ENCODE measurements at regions not wholly inside any gene's neighbourhood (a gene's known extent, or its start where the extent isn't known, plus 50 kb on each side); places are given as distances from the start of the nearest gene placed in this dataset.

DNA sequence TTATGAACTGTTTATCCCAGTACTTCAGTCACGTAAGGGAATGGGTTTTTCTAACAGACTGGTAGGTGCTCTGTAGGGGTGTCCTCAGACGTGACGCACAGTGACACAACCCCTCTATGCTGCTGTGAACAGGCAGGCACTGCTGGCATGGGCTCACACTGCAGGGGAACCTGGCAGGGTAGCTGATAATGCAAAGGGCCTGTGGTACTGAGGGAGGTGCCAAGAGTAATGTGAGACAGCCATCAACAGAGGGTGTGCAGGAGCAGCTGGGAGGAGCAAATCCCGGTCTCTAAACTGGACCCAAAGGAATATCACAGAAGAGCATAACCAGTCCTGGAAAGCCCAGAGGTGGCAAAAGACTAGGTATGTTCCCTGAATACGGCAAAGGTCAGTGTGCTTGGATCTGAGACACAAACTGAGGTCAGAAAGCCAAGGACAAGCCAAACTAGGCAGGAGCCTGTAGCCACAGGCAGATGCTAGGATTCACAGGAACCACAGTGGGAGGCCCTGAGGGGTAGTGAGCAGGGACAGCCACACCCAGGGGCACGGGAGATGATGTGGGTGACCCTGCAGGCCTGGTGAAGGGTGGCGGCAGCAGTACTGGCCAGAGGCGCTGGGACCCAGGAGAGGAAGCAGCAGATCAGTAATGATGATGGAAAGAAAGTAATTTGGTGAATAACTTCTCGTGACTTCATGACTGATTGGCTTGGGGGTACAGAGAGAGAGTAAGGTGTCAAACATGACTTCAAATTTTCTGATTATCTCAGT lies 248.1 kb upstream of the CHRNA7 start:
- no peak for DNase-seq

DNA sequence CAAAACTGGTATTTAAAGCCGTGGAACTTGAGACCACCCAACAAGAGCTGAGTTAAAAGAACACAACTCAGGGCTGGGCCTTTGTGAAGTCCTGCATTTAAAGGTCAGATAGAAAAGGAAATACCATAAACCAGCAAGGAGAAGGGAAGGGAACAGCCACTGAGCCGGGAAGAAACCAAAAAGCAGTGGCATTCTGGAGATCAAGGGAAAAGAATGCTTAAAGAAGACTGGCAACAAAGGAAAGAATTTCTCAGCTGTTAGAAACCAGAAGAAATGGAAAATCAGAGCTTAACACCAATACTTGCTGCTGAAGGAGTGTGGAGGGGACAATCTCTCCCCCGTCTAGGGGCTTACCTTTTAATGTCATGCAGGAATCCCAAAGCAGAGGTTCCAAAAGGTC lies 247.4 kb upstream of the CHRNA7 start:
- DNase-seq, result no peak

DNA sequence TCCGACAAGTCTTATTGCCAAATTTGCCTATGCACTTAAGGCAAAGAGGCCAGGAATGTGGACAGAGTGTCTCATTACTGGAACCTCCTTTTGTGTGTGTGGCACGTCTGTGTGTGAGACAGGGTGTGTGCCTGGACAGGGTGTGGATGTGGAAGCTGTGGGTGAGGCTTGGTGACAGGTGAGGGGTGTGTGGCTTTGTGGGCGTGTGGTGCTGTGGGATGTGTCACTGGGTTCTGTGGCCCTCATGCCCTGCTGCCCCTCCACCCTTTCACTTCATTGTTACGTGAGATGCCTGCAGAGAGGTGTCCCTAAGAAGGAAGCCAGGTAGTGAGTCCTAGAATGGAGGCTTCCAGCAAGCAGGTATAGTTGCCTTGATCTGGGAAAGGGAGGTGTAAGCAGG lies 244.0 kb upstream of the CHRNA7 start:
- DNase-seq, result no peak

DNA sequence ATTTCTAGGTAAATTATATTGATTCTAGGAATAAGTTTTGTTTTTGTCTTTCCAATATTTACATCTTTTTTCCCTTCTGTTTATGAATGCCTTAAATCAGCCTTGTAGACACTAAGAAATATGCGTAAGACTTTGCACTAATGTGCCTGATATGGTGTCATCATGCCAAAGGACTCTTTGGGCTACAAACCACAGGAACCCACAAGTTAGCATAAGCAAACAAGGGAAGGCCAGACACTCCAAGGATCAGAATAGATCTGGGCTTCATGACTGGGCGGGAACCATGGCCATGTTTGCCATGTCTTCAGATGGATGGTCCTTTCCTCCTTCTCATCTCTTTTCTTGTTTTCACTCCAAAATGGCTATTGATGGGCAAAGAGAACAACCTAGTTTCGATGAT lies 242.2 kb upstream of the CHRNA7 start:
- DNase-seq, result no peak

DNA sequence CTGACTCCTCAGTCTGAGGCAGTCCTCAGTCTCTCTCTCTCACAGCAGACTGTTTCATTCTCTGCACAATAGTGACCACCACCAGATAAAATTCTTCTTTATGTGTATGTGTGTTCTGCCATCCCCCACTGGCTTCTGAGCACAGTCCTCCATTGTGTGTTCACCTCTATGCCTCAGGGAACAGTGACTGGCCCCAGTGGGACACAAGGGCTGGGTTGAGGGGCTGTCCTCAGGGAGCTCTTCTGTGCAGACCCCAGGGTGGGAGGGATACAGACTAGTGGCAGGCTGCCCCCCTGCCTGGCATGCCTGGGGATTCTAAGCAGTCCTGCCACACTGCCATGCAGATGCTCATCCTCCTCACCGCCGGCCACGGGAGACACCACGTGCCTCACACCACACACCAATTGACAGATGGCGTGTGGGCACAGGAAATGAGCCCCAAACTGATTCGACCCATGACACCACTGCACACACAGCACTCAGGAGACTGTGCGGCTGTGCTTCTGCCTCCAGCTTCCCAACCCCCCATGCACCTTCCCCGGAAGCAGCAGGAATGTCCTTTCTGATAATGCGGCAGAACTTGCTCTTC lies 237.6 kb upstream of the CHRNA7 start:
- no peak for DNase-seq

DNA sequence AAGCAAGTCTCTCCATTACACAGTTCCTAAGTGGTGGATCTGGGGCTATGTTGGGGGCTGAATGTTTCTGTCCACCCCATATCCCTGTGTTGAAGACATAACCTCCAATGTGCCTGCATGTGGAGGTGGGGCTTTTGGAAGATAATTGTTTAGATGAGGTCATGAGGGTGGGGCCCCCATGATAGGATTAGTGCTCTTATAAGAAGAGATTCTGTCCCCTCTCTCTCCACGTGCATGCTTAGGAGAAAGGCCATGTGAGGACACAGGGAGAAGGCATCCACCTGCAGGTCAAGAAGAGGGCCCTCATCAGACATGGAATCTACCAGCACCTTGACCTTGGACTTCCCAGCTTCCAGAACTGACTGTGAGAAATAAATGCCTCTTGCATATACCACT lies 231.0 kb upstream of the CHRNA7 start:
- DNase-seq, result no peak

DNA sequence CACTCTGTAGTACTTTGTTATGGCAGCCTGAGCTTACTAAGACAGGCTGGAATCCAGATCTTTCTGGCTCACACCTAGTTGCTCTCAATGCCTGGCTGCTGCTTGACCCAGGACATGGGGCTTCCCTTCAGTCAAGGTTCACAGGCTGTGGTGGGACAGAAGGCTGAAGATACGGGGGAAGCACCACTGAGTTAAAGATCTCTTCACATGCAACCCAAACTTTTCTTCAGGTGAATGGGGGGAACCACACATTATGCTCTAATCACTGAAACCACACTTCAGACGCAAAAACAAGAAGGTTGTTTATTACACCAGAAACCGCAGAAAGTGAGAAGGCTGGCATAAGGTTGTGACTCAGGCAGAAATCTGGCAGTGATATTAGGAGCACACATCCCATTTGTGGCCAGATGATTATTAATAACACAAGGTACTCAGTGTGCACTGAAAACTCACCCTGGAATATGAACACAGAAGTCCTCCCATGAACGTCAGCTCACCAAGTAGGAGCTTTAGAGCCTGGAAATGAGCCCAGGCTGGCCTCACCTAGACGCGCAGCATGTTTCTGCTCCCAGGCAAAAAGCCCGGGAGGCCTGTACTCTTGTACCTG lies 230.5 kb upstream of the CHRNA7 start:
- no peak for DNase-seq

DNA sequence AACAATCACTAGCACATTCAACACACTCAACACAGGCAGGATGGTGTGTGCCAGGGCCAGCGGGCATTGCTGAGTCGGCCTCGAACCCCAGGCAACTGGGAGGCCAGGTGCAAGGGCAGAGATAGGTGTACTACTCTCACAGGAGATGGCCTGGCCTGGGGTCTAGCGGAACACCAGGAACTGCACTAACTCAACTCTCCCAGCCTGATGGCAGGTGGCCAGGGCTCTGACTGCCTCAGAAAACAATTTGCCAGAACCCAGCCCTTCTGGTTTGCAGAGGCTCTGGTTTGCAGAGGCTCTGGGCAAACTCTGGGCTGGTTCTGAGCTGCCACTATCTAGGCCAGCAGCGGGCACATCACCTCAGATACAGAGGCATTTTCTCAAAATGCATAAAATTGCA lies 229.2 kb upstream of the CHRNA7 start:
- DNase-seq, result no peak

DNA sequence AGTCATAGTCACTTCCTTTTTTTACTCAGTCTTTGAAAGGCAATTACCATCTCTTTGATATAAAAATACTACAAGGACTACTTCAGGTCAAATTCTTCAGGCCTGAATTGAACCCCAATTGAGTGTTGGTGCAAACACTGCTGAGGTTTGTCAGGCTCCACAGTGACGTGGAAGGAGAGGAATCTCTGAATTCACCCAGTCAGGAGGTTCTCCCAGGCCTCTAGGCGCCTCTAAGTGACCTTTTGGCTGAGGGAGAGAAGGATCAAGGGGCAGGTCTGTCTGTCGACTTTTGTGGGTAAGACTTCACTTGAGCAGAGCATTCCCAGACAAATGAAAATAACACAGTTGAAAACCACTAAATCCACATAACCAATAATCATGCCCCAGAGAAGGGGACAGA lies 227.6 kb upstream of the CHRNA7 start:
- no peak for DNase-seq

DNA sequence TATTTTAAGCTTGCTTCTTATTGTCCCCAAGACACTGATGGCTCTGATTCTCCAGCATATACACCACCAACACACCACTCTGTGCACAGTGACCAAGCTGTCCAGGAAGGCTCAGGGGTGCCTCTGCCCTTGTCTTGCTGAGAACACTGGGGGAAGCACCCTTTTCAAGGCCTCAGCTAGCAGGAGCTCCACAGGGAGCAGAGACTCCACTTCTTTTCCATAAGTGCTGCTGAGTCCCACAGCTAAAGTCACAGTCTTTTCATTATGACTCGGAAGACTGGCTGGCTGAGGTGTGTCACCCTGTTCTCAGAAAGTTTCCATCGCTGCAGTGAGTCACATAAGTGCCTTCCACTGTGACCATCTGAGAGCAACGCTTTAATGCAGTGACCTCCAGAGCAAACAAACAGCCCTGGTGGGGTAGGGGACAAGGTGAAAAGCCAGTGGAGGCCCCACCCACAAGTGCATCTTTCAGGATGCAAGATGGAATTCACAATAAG lies 226.9 kb upstream of the CHRNA7 start:
- no peak for DNase-seq

DNA sequence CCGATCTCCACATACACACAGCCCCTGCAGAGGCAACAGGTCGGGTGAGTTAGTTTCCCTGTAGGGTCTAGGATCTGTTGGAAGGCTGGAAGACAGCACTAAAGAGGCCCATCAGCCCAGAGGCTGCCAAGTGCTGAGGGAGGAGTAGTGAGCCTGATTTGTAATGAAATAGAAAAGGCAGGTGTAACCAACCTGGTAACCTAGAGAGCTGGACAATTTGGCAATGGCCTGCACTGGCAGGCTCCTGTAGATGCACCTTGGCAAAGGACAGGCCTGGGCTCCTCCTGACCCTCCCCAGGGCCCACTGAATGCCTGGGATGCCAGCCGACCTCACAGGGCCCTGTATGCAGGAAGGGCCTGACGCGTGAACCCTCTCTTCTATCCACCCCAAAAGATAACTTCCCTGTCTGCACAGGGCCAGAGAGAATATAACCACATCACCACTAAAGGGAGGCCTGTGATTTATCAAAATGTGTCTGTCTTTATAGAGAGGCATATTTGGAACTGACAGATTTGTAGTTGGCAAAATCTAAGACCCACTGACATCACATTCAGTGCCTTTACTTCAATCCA lies 225.1 kb upstream of the CHRNA7 start:
- no peak for DNase-seq

DNA sequence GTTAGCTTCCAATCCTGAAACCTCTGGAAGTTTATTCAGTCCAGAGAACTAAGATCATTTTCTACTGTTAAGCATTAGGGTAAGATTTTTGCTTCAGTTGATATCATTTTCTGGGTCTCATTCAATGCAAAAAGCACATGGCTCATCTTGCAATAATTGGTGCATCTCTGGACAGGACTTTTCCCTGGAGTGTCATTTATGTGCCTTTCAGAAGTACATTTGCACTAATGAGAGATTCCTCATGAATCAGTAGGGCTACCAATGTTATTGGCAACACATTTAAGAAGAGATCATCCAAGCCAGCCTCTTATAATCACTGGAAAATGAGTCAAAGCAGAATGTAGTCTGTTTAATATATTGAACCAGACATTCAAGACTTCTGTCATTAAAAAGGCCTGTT lies 224.2 kb upstream of the CHRNA7 start:
- no peak for DNase-seq

DNA sequence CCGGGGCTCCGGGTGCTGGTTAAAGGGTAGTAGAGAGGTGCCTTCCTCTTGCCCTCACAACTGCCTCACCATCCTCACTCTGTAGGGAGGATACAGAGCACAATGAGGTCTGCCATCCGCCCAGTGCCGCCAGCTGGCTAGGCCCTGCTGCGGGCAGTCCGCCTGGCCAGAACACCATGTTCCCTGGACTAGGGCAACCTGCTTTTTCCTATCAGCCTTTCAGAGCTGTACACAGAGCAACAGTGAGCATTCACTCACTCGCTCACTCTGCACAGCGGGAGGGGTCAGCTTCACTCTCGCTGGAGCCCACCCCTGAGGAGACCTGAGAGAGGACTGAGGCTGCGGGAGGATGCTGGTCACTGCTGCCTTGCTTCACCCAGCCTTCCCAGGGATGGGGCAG lies 218.7 kb upstream of the CHRNA7 start:
- no peak for DNase-seq

DNA sequence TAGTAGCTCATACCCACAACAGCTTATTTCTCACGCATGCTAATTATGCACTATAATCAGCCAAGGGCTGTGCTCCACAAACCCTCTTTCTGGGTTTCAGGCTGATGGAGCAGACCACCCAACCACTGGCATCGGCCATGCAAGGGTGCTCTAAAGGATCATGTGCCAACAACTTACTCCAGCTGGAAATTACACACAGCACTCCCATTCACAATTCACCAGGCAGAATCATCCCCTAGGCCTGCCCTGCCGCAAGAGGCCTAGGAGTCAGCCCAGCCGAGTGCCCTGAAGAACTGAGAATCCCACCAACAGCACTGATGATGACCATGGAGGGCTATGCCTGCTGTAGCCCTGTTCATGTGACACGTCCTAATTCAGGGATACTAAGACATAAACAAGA lies 216.2 kb upstream of the CHRNA7 start:
- DNase-seq, result no peak

DNA sequence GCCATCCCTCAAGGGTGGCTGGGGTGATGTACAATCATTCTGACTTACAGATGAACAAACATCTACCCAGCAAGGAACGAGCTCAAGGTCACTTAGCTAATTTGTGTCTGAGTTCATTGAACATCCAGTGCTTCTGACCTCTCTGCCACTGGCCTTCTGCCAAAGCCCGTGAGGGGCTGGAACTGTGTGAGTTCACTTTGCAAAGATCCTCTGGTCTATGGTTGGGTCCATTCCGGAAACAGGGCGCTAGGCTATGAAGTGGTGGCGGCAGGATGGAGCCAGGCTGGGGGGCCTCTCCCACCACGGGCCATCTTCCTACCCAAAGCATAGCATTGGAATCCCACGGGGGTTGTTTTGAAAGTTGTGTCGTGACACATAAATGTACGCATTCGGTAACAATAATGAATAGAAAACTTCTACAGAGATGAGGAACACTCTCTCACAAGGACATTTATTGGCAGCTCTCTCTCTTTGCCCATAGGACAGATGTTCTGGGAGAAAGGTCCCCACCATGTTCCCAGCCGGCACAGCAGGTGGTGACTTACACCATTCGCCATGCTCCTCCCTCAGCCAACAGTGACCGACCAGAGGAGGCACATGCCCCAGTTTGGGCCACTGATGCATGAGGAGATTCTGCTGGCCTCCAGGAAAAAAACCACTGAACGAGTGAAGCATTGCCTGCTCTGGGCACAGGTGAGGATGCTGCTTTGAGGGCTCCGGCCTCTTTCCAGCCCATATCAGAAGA lies 214.7 kb upstream of the CHRNA7 start:
- no peak for DNase-seq

DNA sequence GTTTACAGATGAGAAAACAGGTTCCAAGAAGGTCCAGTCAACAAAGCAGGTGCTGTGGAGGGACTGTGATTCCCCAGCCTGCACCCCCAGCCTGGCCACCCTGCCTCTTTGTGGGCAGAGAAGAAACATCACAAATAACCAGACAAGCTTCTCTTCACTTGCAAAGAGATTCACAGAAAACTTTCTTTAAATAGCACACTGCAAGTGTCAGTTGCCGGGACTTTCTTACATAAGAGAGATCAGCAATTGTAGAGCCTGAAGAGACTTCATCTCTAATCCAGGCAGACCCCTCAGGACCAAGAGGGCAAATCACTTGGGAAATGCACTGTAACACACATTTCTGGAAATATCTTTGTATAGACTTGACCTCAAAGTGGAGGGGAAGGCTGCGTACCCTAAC lies 207.9 kb upstream of the CHRNA7 start:
- no peak for DNase-seq

DNA sequence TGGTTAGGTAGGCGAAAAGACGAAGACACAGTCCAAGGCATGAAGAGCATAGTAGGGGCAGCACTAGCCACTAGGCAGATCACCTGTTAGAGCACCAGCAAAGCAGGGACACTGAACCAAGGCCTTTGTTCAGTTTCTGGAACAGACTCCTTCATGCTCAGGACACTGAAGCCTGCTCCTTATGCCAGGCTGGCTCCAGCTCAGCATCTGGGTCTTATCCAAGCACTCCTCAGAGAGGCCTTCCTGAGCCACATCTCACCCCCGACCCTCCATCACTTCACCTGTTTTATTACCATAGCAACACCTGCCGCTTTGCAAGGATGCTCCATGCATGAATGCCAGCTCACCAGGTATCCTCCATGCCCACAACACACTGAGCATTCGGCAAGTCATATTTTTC lies 206.3 kb upstream of the CHRNA7 start:
- no peak for DNase-seq

DNA sequence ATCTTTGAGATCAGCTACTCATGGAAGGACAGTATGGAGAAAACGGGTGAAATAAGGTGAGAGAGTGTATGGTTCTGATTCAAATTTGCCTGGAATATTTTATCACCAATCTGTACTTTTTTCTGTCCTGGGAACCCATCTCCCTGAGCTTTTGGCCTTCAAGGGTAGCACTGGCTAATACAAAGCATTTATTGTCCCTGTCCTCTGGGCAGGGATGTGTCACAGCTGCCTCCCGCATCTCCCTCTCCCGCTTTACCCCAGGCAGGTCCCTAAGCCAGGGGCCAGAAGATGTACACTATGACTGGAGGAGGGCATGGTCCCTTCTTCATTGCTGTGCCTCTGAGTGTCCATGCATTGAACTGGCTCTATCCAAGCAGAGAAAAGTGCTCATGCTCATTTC lies 201.7 kb upstream of the CHRNA7 start:
- DNase-seq, result no peak

DNA sequence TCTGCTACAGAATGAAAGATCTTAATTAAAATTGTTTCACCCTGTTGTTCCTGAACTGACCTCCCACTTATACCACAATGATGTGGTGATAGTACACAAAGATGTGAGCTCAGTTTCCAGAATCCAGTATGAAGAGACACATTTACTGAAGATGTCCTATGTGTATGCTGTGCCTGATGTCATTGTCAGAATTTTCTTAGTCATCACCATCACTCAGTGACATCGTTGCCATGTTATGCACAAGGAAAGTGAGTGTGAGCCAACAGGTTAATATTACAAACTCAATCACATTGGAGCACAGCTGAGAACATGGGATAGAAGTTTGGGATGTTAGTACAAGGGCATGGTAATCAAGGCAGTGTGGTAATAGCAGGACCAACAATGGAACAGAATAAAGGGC lies 199.7 kb upstream of the CHRNA7 start:
- no peak for DNase-seq

DNA sequence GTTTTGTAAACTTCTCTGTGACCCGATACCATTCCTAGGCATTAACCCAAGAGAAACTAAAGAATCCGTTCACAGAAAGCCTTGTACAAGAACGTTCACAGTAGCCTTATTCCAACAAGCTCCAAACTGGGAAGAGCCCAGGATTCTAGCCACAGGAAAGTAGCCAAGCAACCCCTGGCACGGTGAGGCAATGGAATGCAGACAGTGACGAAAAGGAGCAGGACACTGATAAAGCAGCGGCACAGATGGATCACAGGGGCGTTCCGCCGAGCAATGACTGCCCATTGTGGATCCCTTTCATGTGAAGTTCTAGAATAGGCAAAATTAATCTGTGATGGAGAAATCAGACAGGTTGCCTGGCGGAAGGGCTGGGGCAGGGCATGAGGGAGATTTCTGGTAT lies 198.7 kb upstream of the CHRNA7 start:
- DNase-seq, result no peak

DNA sequence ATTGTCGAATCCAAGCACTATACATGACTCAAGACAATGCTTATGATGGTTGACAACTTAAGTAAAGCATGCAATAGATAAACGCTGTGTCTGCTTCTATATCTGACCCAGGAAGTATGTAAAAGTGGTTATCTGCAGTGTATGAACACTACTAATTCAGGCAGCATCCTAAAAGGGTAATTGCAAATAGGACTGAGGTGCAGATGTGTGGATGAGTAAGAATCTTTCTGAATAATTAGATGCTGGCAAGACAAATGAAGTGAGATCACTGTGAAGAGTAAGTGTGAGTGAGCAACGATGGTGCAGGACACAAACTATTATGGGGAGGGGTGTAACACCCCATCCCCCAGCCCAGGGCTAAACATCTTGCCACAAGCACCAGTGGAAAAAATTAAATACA lies 195.7 kb upstream of the CHRNA7 start:
- no peak for DNase-seq

DNA sequence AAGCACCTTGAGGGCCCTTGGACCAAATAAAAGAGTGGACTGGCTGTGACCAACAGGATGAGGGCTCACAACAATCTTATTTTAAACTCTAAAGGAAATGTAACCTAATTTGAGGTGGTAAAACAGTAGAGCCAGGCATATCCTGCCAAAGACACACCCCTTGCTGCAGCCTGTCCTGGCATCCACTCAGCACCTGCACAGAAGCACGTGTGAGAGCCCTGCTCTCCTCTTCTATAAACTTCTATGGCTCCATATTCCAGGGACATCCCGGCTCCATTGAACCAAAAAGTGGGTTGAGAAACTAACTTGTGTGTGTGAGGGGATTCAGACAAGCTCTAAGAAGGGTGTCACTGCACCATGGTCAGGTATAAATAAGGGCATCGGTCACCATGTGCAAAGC lies 190.9 kb upstream of the CHRNA7 start:
- DNase-seq, result no peak

DNA sequence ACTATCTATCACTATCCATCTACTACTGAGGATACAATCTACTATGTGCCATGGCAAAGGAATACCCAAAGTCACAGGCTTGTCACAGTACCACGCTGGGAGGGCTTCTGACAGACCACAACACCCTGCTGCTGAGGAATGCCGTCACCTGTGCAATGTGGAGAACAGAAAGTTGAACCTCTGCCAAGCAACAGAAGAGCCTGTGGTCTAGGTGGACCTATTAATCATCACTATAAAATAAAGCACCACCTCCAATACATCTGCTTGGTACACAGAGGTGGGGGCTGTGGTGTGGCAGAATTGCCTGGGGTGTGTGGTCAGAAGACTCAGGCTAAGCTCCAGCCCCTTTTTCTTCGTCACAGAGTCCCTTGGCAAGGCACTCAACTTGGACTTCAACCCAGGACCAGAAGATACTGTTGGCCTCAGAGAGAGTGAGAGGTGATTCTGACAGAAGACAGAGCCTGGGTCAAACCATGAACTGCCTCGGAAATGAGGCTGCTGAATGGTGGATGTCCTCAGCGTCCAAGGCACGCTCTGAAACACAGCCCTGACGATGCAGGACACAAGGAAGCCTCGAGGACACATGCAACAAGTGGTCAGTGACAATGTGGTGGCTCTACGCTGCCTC lies 189.4 kb upstream of the CHRNA7 start:
- no peak for DNase-seq

Data from NCI-H510A treated with DMSO at 0.1 percent for 48 hours (cell line).